Fibroblast of upper back skin (primary cell): ENCODE measurements at regions not wholly inside any gene's neighbourhood (a gene's known extent, or its start where the extent isn't known, plus 50 kb on each side); places are given as distances from the start of the nearest gene placed in this dataset.
"Not testable (repeated sequence)": the region's sequence is repeated elsewhere in the genome, so short reads cannot be mapped to it uniquely, and the experiment has no call there.

Experiments
- DNase-seq: peaks from one replicate; pipeline ENCODE4 v3.0.0-alpha.2; 2013

- no peak for DNase-seq
Measured at GRCh38 chr10:33034931-33035330, 76.9 kb upstream of the ITGB1 start.

GRCh38 chr10:33032654-33033151 is 74.7 kb upstream of the ITGB1 start:
- peak; percentile 85 for DNase-seq

GRCh38 chr10:33031815-33032653 is 74.0 kb upstream of the ITGB1 start:
- DNase-seq, result no peak

- DNase-seq, result no peak
Measured at GRCh38 chr10:33031171-33031570, 73.1 kb upstream of the ITGB1 start.

DNA sequence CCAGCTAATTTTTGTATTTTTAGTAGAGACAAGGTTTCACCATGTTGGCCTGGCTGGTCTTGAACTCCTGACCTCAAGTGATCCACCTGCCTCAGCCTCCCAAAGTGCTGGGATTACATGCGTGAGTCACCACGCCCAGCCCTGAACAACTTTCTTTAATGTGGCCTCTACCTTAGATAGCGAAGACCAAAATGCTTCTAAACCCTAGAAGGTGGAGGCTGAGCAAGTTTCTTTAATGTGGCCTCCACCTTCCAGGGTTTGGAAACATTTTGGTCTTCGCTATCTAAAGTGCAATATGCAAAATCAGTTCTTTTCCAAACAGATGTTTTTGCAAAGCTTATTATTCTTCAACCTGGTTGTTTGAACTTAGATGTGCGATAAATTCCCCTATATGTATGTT is 70.5 kb upstream of the ITGB1 start:
- DNase-seq, result not testable (repeated sequence)

GRCh38 chr10:33027088-33027487 is 69.1 kb upstream of the ITGB1 start:
- DNase-seq, result no peak

- DNase-seq, result no peak
Measured at GRCh38 chr10:33026422-33026821, 68.4 kb upstream of the ITGB1 start.

DNA sequence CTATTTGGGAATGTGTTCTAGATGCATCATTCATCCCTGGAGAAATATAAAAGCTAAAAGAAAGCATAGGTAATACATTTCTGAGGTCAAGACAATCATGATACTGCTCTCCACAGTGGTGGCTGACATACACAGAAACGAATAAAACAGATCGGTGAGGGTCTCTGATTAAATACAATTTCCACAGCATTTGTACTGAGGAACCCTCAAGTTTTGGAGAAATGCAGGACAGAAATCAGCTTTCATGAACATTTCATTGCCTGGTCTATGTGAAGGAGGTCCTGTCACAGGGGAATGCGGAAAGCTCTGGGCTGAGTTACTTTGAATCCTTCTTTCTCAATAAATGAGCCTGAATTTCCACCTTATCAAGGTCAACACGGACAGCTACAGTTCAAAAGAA is 67.9 kb upstream of the ITGB1 start:
- DNase-seq, result no peak

GRCh38 chr10:33025039-33025438 is 67.0 kb upstream of the ITGB1 start:
- DNase-seq, result no peak

DNA sequence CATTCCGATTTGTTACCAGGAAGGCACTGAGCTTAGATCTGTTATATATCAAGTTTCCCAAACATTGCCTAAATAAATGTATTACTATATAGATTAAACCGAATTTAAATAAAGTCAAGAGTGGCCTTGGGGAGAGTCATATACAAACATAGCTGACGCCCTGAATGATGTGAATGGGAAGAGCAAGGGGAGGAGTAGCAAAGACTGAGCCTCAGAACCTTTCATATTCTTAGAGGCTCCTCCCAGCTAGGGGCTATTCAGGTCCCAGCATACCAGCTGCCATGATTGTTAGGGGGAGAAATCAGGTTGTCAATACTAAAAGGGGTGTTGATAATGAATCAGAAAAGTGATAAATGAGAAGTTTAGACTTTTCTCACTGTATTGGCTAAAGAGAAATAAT is 64.7 kb upstream of the ITGB1 start:
- DNase-seq, result no peak

GRCh38 chr10:33022090-33022489 is 64.1 kb upstream of the ITGB1 start:
- DNase-seq, result no peak

DNA sequence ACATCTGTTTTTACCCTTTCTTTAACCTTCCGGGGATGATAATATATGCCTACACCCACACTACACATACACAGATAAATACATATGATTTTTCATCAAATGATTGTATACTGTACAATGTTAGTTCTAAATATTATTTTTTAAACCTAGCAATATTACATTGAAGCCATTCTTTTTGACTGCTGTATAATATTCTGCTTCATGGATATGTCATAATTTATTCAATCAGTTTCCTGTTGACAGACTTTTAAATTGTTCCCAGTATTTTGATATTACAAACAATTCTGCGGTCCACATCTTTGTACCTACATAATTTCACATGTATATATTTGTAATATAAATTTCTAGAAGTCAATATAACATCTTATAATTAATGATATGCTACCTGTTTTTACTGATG is 59.0 kb upstream of the ITGB1 start:
- DNase-seq, result no peak

GRCh38 chr10:33015761-33016547 is 57.9 kb upstream of the ITGB1 start:
- peak; percentile 75 for DNase-seq

- DNase-seq, result not testable (repeated sequence)
Measured at GRCh38 chr10:33013331-33013730, 55.3 kb upstream of the ITGB1 start.

- peak; percentile 17 for DNase-seq
Measured at GRCh38 chr10:33012306-33012705, 54.3 kb upstream of the ITGB1 start.

GRCh38 chr10:33010132-33011037 is 52.4 kb upstream of the ITGB1 start:
- peak; percentile 94 for DNase-seq

GRCh38 chr10:33009244-33010131 is 51.5 kb upstream of the ITGB1 start:
- DNase-seq, result no peak

DNA sequence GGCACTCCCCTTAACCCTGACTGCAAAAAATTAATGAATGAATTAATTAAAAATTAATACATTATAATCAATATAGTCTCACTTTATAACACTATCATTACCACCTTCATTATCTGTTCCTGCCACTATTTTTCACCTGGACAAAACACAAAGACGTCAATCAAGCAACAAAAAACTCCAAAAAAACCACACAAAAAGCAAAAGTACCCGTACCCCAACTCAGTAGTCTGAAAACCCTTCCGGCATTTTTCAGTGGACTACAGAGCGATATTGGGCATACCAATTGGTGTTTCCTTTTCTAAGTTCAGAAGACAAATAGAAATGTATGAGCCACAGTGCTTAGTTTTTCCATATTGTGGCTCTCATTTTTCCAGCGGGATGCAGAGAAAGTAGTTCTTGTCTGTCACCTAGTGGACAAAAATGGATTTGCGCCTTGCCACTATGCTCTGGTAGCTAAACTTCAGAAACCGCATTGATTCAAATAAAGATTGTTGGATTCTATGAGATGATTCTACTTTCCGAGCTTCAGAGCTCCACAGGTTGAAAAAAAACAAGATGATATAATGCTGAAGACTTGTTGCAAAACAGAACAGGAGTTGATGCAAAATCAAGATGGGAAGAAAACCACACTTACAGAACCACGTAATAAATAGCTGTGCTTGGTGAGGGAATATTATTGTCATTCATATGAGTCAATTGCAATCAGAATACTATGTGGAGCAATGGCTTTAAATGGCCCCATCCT is 50.6 kb upstream of the ITGB1 start:
- peak; percentile 88 for DNase-seq

- not testable (repeated sequence) for DNase-seq
Measured at GRCh38 chr10:33007731-33008381, 49.8 kb upstream of the ITGB1 start.
